Activated CD8-positive, alpha-beta memory T cell treated with anti-CD3 and anti-CD28 coated beads for 48 hours (primary cell): ENCODE measurements at regions not wholly inside any gene's neighbourhood (a gene's known extent, or its start where the extent isn't known, plus 50 kb on each side); places are given as distances from the start of the nearest gene placed in this dataset.

Experiments used
- DNase-seq, 3 experiments: peaks; one replicate each; pipeline ENCODE4 v3.0.0-alpha.2; 2020; ENCODE audit warnings: low read depth in 2 of 3, low spot score in 2 of 3

DNA sequence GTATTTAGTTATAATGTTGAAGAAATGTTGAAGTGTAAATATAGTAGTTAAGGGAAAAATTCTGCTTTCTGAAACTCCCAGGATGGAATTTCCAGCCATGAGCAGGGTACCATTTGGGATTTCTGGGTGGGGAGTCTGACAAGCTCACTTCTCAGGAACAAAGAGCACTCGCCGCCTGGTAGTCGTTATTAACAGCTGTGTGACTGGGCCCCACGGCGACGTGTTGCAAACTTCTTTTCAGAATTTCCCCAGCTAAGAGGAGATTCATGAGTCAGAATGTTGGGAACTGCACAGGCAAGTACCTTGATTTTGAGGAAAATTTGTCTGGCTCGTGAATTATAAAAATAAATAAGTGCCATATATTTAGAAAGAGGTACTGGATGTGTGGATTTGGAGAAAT is 103.7 kb downstream of the LACC1 start:
- no peak for DNase-seq

DNA sequence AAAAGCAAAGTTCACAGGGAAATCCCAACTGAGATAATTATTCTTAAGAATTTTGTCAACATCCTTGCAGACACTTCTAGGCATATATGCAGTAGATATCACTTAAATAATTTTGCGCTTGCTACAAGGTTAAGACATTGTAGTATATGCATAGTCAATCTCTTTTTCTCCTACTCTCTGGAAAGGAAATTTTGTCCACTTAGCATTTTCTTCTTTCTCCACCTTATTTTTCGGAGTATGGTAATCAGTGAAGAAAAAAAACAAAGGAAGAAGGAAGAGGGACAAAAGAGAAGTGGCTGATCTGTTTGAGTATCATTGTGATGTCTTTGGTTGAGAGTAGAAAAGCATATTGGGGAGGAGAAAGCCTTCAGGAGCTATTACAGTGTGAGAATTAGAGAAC is 104.6 kb downstream of the LACC1 start:
- no peak for DNase-seq

DNA sequence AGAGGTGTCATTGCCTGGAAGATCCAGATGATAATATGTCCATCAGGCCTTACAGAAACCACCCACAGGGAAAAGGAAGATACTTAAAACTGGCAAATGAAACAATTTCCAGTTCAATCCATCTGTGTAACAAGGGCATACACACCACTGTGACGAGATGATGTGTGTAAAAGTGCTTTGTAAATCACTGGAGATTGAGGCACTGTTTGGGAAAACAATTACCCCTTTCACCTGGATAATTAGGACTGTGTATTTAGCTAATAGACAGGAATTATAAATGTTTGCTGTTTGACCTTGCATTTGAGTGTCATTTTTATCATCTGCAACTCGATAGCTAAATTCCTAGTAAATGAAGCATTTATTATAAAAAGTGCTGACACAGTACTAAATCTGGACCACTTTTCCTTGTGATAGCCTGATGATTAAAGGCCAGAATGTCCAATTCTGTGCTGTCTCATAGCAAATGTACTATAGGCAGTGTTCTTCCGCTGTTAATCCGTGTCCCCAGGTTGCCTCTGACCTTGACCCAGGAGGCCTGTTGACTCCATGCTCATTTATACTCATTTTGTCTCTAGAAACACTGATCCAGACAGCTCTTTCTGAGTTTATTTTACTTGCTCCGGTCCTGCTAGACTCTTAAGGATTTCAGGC is 105.8 kb downstream of the LACC1 start:
- DNase-seq, result no peak

DNA sequence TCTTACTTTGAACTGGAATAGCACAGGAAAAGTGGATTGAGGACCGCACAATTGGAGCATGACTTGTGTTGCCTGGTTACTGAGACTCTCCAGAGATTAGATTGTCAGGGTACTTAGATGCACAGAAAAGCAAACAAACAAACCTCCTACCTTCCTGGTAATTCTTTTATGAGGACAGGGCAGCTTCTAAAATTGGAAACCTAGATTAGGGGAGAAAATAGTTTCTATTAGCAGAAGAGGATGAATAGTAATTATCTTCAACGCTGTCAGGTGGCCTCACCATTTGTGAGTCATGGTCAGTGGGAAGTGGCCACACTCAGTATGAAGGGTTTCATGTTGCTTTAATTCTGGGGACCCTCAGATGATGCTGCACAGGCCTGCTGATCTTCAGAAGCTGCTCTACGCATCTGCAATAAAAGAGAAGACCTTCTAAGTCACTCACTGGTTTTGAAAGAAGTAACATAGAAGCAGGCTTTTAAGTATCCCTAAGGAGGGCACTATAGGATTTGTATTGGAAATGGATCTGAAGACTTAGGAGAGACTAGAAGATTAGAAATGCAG is 106.8 kb downstream of the LACC1 start:
- DNase-seq, result no peak

DNA sequence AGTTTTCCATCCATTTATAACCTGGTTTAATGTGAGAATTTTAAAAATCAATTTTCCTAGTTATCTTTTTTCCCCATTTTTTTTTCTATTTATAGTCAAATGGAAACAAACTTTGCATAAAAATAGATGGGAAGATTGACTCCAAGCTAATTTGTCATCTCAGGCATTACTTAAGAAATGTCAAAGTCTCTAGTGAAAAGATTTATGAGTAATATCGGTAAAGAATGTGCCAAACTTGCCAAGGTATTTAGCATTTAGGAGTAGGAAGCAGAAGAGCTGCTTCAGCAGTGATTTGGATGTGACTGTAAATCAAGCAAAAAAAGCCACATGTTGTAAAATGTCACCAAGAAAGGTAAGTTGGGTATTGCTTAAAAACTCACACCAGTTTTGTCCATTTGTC is 108.6 kb downstream of the LACC1 start:
- DNase-seq, result no peak

DNA sequence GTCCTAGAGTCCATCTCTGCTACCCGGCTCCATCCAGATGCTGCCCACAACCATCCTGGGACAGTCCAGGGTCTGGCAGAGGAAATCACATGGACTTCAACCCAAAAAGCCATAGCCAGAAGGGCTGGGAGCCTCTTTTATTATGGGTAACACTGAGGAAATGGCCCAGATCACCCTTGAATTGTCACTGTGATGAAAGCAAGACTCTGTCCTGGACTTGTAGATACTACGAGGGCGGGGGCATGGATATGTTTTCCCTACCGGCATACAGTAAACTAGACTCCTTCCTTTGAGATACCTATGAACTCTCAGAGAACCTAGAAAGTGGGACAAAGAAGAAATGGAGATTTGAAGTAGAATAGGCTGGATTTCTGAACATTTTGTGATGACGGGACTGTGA is 110.3 kb downstream of the LACC1 start:
- DNase-seq, result no peak

DNA sequence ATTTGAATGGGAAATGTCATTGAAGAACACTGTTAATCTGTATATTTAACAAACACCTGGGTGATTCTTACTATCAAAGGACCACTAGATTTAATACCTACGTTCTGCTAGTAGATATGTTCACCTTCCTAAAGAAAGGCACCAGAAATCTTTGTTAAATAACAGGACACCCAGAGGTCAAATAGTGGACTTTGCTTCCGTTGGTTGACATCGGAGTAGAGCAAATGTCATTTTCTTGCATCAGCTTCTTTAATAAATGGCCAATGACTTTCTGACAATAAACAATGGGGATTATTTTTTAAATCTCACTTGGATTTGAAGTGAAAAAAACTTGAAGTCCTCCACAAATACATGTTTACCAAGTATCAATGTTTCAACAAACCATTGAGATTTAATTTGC is 111.1 kb downstream of the LACC1 start:
- no peak for DNase-seq

DNA sequence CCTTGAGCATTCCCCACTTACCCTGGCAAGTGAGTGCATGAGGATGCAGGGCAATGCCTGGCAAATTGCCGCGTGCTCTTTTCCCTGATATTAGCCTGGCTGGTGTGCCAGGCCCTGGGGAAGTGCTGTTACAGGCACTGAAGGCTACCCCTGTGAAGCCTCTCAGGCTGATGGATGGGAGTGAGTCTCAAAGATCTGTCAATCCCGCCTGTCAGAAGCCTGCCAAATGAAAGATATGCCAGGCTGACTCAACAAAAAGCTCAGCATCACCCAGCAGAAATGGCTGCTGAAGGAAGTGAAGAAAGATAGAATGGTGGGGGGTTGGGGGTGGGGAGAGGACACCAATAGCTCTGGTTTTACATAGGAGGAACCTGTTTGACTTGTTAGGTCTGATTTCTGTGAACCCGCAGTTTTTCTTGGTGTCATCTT is 112.1 kb downstream of the LACC1 start:
- DNase-seq, result no peak

DNA sequence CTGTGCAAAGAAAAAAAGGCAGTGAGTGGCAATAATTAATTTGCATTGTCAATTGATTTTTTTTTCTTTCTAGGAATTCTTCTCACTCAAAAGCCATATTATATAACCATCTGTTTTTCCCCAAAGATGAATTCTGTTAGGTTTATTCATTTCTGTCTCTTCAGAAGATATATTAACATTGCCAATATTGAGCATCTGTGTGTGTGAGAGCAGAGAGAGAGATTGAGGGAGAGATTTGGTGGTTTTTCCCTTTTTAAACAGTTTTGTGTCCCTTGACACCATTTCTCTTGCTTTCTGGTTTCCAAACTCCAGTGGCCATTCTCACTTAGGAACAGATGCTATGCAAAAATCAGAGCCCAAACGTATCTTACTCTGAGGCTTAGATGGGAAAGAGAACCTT is 112.5 kb downstream of the LACC1 start:
- no peak for DNase-seq

DNA sequence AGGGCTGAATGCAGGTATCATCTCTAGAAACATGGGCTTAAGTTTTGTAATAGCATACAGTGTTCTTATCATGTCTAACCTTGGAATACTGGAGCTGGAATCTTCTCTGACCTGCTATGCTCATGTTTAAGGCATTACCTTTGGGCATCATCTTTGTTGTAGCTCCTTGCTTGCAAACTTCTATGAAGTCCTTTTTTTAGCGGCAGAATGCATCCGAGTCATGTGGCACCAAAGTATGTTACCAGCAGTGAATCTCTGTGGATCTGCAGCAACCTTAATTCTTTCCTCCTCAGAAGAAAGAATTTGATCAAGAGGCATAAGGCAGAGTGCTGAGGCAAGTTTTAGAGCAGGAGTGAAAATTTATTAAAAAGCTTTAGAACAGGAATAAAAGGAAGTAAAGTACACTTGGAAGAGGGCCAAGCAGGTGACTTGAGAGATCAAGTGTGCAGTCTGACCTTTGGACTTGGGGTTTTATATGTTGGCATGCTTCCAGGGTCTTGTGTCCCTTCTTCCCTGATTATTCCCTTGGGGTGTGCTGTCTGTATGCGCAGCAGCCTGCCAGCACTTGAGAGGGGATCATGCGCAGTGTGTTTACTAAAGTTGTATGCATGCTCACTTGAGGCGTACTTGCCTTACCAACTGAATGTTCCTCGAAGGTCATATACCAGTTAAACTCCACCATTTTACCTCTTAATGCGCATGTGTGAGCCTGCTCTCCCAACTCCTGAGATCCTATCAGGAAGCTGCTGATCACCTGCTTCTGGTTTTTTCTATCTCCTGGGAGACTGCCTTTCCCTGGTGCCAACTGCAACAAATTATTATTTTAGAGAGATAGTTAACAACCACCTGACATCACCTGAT is 115.5 kb downstream of the LACC1 start:
- DNase-seq, result no peak

DNA sequence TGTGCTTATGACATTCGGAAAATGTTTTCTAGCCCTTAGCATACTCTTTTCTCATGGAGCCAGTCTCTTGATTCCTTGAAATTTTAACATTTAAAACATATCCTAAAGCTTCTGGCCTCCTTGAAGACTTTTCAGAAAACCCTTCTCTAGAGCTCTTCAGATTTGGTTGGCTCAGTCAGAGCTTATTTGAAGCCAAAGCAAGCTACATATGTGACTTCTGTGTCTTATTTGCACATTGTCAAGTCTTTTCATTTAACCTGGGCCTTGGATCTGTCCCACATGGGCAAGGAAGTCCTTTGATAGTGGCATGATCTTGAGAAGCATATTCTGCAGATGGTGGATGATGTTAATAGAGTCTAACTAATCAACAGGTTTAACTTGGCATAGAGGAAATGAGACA is 116.5 kb downstream of the LACC1 start:
- DNase-seq, result no peak

DNA sequence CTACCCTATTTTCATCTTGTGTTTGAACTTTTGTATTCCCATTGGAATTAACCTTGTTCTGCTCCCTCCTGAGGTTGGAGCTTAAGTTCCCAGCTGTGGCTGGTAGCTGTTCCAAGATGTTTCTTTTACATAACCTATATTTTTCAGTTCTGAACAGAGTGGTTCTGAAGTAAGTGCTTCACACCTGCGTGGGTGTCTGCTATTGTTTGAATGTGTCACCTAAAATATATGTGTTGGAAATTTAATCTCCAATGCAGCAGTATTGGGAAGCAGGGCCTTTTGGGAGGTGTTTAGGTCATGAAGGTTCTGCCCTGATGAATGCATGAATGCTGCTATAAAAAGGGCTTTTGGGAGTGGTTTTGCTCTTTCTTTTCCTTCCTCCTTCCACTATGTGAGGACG is 123.8 kb downstream of the LACC1 start:
- no peak for DNase-seq

DNA sequence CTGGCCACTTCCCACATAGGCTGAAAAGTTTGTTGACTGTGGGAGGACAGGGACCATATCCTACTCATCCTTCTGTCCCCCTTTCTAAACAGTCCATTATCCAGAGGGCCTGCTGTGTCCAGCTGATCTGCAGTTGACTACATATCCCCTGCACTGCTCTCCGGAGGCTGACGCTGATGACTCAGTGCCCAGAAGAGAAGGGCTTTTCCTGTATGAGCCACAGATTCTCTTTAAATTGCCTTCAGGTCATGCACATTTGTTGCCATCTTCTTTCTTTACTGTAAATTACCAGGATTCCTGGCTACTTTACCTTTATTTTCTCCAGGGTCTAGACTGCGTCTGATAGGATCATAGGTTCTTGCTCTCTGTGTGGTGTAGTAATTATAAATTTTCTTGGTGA is 125.2 kb downstream of the LACC1 start:
- DNase-seq, result no peak

DNA sequence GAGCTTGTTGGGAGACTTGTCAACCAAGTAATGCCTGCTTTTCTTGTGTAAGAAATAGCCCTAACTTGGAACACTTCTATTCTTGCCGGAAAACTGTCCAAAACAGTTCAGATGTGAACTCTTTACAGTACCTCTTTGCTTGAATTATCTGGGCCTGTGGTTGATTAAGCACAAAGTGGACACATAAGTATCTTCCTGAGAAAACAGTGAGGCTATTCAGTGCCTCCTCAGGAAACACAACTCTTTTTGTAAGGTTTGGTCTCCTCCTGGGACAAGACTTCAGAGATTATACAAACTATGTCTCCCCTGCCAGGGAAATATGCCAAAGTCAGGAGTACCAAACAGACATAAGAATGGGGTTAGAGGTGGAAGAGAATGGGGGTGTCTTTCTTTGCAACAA is 127.7 kb downstream of the LACC1 start:
- DNase-seq, result no peak

DNA sequence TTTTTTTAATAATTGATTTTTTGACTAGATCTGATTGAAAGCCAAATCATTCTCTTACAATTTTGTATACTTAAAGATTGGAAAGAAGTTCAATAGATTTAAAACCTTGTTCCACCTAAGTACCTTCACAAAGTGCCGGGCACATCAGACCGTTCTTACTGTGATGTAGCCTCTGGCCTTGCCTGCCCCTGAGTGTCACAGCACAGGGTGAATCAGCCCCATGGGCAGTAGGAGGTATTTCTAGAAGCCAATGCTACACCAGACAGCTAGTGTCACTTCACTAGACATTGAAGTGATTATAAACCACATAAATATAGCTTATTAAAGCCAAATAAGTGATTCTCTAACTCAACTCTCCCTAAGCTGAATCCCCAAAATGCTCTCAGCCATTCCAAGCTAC is 131.3 kb downstream of the LACC1 start:
- DNase-seq, result no peak

DNA sequence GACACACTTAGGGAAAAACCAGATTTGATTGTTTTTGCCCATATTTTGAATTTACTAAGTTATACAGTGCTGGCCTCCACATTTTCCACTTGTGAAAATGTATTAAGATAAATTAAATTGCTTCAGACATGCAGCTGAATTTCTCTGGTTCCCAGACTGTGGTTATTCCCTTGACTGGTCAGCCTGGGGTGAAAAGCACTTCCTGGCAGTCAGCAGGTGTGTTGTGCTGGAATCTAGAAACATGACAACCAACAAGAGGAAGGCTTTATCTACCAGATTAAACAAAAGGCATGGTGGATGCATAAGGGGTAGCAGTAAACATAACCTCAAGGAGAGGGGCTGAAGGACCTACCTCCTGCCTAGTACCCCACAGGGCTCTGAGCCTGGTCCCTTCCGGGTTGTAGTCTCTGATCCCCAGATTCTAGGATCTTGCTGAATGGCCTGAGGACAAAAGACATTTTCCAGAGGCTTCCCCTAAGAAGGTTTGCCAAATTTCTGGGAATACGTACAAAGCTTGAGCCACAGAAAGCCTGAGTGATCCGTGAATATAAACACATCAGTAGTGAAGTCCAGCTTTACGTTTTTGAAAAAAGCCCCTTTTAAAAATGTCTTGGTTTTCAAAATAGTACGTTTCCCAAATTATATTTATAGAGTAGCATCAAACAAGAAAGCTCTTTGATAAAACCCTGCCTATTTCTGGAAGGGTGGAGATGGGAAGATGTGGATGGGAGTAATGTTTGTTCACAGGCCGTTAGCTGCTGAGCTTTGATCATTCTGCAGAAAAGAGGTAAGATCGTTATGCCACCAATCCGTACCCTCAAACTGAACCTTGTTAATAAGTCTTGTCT is 133.4 kb downstream of the LACC1 start:
- no peak for DNase-seq

DNA sequence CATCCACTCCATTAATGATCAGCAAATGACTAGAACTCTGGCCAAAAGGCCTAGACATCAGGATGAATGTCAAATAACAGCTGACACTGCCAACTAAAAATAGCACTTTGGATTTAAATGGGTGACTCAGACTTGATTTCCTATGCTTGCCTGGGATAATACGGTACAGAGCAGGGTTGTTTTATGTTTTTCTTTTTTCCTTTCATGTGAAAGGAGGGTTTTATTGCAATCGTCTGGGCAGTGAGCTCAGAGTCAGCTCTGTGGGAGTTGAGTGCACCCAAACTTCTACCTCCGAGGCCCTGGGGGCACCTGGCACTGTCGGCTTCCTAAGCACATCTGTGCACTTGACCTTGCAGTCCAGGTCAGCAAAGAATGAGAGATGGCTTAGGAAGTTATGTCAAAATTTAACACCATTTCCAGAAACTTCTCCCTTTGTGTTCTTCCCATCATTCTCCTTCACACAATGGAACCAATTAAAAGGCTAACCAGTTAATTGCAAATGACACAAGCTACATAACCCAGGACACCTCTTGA is 134.1 kb downstream of the LACC1 start:
- DNase-seq, result no peak

DNA sequence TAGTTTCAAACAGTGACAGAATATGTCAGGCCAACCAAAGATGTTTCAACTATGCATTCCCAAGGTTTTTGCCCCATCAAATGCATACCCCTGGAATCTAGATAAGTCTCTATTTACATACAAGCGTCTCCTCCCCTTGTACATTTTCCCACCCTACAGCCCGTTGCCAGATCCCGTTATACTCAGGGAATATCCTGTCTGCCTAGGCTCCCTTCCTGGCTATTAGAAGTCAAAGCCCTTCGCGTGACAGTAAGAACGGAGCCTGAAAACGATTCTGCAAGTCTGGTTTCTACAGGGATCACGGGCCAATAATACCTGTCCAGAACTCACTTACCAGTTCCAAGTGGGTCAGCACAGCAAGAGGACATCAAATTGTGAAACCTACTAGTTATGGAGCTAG is 134.8 kb downstream of the LACC1 start:
- DNase-seq, result no peak

DNA sequence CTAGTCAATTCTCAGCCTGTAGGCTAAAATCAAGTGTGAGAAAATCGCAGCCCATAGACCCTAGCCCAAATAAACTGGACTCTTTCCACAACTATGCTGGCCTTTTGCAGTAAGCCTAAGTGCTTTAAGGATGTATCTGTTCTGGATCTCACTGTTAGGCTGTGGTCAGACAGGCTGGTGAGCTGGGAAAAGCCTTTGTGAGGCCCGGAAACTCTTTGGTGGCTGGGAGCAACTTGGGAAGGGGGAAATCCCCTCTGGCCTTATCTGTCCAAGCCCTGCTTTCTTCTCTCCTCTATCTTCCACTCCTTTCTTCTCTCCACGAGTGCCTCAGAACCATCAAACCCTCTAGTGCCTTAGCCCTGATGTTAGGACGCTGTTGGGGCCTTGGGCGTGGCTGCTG is 135.4 kb downstream of the LACC1 start:
- DNase-seq, result no peak

DNA sequence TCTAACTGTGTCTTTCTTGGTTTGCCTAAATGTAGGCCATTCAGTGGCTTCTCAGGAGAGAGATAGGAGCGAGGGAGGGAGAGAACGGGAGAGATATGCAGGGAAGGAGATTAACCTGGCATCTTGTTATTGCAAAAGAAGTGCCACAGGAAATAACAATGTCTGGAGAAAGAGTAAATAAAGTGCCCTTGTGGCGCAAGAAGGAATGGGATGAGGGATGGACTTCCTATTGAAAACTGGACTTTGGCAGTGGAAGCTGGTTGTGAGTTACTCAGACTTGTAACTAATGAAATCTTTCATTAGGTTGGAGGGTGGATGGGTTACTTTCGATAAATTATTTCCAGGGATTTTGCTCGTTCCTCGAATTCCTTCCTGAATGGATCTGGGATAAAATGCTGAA is 136.1 kb downstream of the LACC1 start:
- no peak for DNase-seq

DNA sequence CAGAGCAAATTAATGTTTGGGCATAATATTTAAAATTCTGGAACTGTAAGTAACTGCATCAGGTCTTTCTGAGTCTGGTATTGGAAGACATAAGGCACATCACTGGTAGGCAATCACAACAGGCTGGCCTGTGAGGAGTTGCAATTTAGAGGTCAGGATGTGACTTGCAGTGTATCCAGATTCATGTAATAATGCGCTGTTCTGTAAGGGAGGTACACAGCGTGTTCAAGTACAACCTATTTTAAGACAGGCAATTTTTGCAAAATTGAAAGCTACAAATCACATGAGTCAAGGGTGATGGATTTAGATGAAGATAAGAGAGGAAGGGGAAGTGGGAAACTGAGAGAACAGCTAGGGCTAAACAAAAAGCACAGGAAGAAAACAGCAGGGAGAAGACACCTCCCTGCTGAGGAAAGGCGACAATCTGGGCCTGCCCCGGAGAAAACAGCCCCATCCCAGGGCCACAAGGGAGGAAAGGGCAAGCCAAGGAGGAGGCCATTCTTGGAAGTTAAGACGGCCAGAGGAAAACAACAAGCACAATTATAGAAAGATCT is 138.1 kb downstream of the LACC1 start:
- no peak for DNase-seq
